ENCODE measurements at regions not wholly inside any gene's neighbourhood (a gene's known extent, or its start where the extent isn't known, plus 50 kb on each side); places are given as distances from the start of the nearest gene placed in this dataset.

- WGBS, 2 experiments (ENCODE audit: extremely low coverage in 1 of 2, insufficient coverage in 1 of 2, insufficient read length in 1 of 2, insufficient replicate concordance in 2 of 2, low coverage in 1 of 2, low lambda C conversion rate in 2 of 2, missing lambda C conversion rate in 1 of 2), result 95% methylated on average over 1 of the region's 1 CpG; no CpG with 5 or more reads in 1 of the 2 experiments
- H3K23ac ChIP-seq (ENCODE audit: insufficient read length), result no peak overlapping the region
- no peak overlapping the region for H3K27ac ChIP-seq (ENCODE audit: low read depth, low read length)
- H3K4ac ChIP-seq (replicated peaks; ENCODE audit: insufficient read length, low read depth, low read length), result no peak overlapping the region
- TF ChIP-seq ASH2L (IDR thresholded peaks at IDR 0.05; ENCODE audit: low read length) (no peak), GABPA (IDR thresholded peaks at IDR 0.05; ENCODE audit: borderline replicate concordance, insufficient read depth, low read length) (no peak)
- no peak overlapping the region for H2AK5ac ChIP-seq (ENCODE audit: low read depth, low read length)
- H3K14ac ChIP-seq (ENCODE audit: insufficient read length), result no peak overlapping the region
- ChIA-PET POLR2A (ENCODE audit: partially characterized antibody) (no interaction called here), CTCF (ENCODE audit: partially characterized antibody) (interaction anchor here (0.6 to 1.4 kb wide), 2 partner anchors 42 to 1192 kb away, joined by 3 read pairs; no protein-coding TSS in a partner anchor)
- no peak overlapping the region for H2BK5ac ChIP-seq (ENCODE audit: low read depth, low read length)
- no peak overlapping the region for H2BK120ac ChIP-seq (replicated peaks; ENCODE audit: low read depth, low read length)
- H3K4me3 ChIP-seq (ENCODE audit: extremely low read depth in 1 of 4, insufficient read depth in 2 of 4, low read depth in 3 of 4, low read length in 4 of 4), result no peak overlapping the region
- H4K5ac ChIP-seq (ENCODE audit: insufficient read length, low read depth, low read length), result no peak overlapping the region
- H3K9me3 ChIP-seq (ENCODE audit: insufficient read depth in 2 of 2, low read depth in 1 of 2, low read length in 1 of 2), result peaks cover 15 to 20% of the 10 kb centered on the region in 2 experiments
- DNase-seq (ENCODE audit: low read depth in 1 of 2, low spot score in 2 of 2) (no peak), FAIRE-seq (no peak)
- no peaks in the 10 kb centered on the region for H3K79me1 ChIP-seq (ENCODE audit: low read depth, low read length)
- H2BK15ac ChIP-seq (ENCODE audit: low read length), result no peak overlapping the region
- no peak overlapping the region for H3K9ac ChIP-seq (replicated peaks in 1 of 4; ENCODE audit: extremely low read depth in 1 of 4, low read depth in 3 of 4, low read length in 3 of 4)
- H2BK20ac ChIP-seq (ENCODE audit: low read length), result no peak overlapping the region
- H3K4me1 ChIP-seq (replicated peaks in 1 of 4; ENCODE audit: control insufficient read depth in 3 of 4, insufficient read depth in 4 of 4, low read length in 3 of 4), result peaks cover 0 to 5% (median under 1%) of the 10 kb centered on the region in 4 experiments; a peak in 1 of 7 replicates
- no peaks in the 10 kb centered on the region for H3K23me2 ChIP-seq (ENCODE audit: low read depth, low read length)
- no peak overlapping the region for H4K8ac ChIP-seq (ENCODE audit: extremely low read depth, insufficient read depth, low read length)
- H4K20me1 ChIP-seq (replicated peaks in 1 of 2; ENCODE audit: control insufficient read depth in 1 of 2, insufficient read depth in 2 of 2, low read length in 2 of 2), result no peaks in the 10 kb centered on the region
- H4K91ac ChIP-seq (replicated peaks; ENCODE audit: insufficient read length, low read length), result no peak overlapping the region
- no peak overlapping the region for H3K56ac ChIP-seq (replicated peaks; ENCODE audit: insufficient read length, low read depth, low read length)
- H3K4me2 ChIP-seq (ENCODE audit: insufficient read depth in 1 of 2, low read depth in 2 of 2, low read length in 2 of 2), result no peak overlapping the region
- H3K36me3 ChIP-seq (ENCODE audit: control insufficient read depth in 2 of 4, insufficient read depth in 4 of 4, low read length in 3 of 4), result peaks cover 0 to 2% (median 0%) of the 10 kb centered on the region in 4 experiments; a peak in 1 of 8 replicates
- H3K79me2 ChIP-seq (ENCODE audit: control insufficient read depth in 1 of 2, insufficient read depth in 2 of 2, low read length in 2 of 2), result no peaks in the 10 kb centered on the region
- no peak overlapping the region for H3K18ac ChIP-seq (ENCODE audit: extremely low read depth, low read length)
- H2BK12ac ChIP-seq (ENCODE audit: low read depth, low read length), result no peak overlapping the region
- no peak overlapping the region for H2AFZ ChIP-seq (ENCODE audit: low read length)
- H3K27me3 ChIP-seq (replicated peaks in 1 of 4; ENCODE audit: control insufficient read depth in 3 of 4, extremely low read depth in 1 of 4, insufficient read depth in 3 of 4, low read length in 3 of 4), result peaks cover 0 to 2% (median 0%) of the 10 kb centered on the region in 4 experiments; a peak in 1 of 7 replicates
Observed at GRCh38 chr6:145155411-145155810, 579.9 kb downstream of the EPM2A start.

All from H1 (cell line).